HG03066 (cell line): ENCODE measurements at regions not wholly inside any gene's neighbourhood (a gene's known extent, or its start where the extent isn't known, plus 50 kb on each side); places are given as distances from the start of the nearest gene placed in this dataset.

ENCODE experiments used
- ATAC-seq: cut with Tn5 transposase; IDR thresholded peaks from one replicate; pipeline ENCODE4 v1.9.1; 2021; ENCODE audit warnings: low read depth; ENCODE audit not compliant: unreplicated experiment

DNA sequence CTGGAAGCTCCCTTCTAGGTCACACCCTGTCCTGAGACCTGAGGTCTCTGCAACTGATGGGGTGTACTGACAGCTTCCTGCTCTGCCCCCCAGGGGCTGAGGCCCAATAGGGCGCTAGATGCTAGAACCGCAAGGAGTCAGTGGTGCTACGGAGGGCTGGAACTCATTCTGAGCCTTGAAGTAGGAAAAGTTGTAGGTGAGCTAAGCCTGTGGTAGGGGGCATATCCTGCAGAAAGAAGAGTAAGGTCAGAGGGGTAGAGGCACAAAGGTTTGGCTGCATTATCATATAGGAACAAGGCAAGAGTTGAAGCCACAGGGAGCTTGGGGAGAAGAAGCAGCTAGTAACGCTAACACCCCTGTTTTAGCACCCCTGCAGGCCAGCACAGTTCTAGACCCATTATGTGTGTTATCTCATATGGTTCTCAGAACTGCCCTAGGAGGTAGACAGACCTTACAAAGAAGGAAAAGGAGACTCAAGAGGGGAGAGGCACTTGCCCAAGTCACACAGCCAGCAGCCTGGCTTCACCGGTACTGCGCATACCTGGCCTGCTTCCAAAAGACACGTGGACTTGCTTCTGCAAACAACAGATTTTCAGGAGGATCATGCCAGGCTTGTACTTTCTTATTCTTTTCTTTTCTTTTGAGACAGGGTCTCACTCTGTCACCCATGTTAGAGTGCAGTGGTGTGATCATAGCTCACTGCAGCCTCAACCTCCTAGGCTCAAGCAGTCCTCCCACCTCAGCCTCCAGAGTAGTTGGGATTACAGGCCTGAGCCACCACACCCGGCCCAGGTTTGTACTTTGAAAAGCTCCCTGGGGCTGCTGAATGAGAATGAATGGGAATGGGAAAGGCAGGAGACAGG, 156.1 kb downstream of the MRPL14 start:
- no peak for ATAC-seq

DNA sequence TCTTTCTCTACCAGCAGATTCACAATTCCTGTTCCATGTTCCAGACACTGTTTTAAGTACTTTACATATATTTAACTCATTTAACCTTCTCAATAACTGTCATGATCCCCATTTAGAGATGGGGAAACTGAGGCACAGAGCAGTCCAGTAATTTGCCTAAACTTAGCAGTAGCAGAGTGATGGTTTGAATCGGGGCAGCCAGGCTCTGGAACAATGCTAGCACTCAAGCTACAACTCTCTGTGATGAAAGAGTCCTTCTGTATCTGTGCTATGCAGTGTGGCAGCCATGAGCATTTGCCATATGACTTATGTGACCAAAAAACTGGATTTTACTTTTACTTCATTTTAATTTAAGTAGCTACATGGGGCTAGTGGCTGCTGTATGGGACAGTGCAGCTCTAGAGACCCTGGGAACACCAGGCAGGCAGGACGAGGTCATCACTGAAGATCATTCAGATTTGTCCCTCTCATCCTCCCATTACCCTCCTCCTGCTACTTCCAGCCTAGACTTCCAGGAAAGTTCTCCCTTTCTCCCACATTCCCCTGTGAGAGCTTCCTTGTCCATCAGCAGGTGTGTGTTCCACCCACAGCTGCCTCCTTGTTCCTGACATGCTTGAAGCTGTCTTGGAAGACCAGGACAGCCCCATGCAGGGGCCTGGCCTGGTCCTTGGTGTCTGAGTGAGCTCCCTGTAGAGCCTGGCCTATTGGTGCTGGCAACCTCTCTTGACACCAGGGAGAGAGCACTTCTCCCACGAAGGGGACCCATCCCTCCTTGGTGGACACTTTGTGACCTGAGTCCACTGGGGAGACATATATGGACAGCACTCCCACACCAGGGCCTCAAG, 157.0 kb downstream of the MRPL14 start:
- no peak for ATAC-seq

DNA sequence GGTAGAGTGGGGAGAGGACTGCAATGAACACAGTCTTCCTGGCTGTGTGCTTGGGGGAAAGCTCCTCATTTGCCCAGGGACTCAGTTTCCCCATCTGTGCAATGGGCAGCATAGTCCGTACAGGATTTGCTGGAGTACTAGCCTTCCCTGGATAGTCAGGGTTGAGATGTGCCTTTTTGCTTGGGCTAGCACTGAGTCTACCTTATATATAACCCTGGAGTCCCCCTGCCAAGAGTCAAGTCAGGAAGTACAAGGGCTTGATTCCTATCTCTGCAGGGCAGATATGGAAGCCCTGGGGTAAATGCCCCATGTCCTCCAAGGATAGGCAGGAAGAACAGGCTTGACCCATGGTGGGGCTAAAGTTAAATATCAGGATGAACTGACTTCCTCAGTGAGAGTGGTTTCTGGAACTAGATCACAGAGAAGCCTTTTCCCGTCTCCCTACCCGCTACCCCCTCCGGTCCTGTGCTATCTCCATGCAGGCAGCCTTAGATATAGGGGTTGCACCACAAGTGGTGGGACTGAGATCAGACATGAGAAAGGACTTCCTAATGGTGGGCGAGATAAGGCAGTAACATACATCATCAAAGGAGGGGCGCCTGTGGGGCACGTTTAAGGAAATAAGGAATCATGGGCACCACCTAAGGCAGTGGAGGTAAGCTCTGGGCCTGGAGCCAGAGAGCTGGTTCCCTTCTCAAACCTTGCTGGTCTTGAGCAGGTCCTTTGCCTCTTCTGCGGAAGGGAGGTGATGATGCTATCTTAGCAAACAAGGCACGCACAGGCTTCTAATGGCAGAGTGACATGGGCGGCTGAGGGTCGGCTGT, 157.9 kb downstream of the MRPL14 start:
- ATAC-seq: no peak

GRCh38 chr6:43968110-43968965, 158.9 kb downstream of the MRPL14 start:
- ATAC-seq: no peak

- ATAC-seq: no peak
These were observed 159.5 kb downstream of the MRPL14 start for GRCh38 chr6:43967719-43968091.

- ATAC-seq: no peak
These were observed 160.2 kb downstream of the MRPL14 start for GRCh38 chr6:43966853-43967718.

DNA sequence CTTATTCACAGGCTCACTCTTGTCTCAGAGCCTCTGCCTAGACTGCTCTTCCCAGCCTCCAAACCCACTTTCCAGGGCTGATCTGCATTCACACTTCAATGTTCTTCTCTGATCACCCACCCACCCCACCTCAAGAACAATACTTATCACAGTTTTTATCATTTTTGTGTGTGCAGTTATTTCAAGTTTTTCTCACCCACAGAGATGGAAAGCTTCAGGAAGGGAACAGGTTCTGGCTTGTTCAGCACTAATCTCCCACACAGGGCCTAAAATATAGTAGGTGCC, 160.9 kb downstream of the MRPL14 start:
- no peak for ATAC-seq

GRCh38 chr6:43965628-43966373, 161.5 kb downstream of the MRPL14 start:
- ATAC-seq: no peak

DNA sequence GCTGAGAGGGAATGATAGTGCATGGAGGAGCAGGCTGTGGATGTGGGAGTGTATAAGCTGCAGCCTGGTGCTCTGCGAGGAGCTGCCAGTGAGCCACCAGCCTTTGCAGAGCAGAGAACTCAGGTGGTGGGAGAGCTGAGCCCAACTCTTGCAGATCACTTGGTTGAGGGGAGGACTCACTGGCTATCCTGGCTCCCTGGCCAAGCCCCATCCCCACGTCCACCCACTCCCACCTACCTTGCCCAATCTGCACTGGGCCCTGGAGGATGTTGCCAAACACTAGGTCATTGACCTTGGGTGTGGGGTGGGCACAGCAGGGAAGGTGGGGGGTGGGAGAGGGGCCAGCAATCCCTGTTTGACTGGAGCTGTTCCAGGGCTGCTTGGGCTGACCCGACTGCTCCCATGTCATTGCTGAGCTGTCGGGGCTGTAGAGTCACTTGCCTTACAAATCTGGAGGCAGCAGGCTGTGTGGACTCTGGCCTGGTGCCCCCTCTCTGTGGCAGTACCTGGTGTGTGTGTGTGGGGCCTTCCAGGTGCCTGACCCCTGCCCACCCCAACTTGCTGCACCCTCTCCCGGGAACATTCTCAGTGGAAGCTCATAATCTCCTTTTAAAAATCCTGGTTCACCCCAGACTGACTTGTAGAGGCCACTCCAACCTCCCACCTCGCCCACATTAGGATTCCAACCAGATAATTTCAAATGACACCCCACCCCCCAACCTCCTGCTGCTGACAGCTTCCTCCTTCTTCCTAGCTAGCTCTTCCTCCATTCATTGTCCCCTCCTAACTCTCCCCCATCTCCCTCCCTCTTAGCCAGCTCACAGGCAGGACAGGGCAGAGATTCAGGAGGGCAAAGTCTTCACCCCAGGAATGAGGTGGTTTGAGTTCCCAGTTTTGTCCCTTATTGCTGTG, 162.3 kb downstream of the MRPL14 start:
- ATAC-seq: no peak

DNA sequence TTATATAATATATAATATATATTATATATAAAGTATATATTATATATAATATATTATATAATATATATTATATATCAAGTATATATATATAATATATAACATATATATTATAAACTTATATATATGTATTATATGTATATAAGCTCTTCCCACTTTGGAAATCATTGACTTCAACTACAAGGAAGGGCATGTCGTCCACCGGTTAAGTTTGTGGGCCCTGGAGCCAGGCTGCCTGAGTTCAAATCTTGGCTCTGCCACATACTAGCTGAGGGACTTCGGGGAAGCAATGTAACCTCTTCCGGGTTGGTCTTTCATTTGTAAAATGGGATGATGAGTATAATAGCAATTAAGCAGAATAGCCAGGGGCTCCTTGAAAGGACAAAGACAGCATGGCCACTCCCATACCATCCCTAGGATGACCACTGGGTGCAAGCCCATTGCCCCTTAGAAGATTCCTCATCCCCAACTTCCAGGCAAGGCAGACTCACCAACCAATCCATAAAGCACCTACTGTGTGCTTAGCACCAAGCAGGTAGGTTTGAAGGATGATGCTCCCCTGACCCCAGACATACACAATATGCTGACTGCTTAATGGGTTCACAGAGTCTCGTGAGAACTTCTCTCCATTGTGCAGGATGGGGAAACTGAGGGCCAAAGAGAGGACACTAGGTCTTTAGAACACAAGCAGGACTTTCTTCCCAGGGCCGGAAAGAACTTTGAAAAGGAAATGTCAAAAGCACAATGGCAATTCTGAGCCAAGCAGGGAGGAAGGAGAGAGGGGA, 163.2 kb downstream of the MRPL14 start:
- ATAC-seq: no peak

- no peak for ATAC-seq
These were observed 164.0 kb downstream of the MRPL14 start for GRCh38 chr6:43963203-43963602.

GRCh38 chr6:43962458-43962857, 164.8 kb downstream of the MRPL14 start:
- no peak for ATAC-seq

GRCh38 chr6:43957273-43957672, 170.0 kb downstream of the MRPL14 start:
- ATAC-seq: no peak

DNA sequence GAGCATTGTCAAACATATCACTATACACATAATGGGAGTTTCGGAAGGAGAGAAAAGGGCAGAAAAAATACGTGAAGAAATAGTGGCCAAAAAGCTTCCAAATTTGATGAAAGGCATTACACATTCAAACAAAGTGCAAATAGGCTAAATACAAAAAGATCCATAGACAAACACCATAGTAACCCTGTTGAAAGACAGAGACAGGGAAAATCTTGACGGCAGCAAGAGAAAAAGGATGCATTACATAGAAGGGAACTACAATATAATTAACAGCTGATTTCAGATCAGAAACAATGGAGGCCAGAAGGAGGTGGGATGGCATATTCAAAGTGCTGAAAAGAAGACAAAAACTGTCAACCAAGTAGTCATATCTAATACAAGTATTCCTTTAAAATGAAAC, 170.8 kb downstream of the MRPL14 start:
- no peak for ATAC-seq

- no peak for ATAC-seq
These were observed 172.7 kb downstream of the MRPL14 start for GRCh38 chr6:43954311-43955131.

GRCh38 chr6:43953794-43954310, 173.4 kb downstream of the MRPL14 start:
- ATAC-seq: no peak
